Central memory CD4-positive, alpha-beta T cell (primary cell): ENCODE measurements at regions not wholly inside any gene's neighbourhood (a gene's known extent, or its start where the extent isn't known, plus 50 kb on each side); places are given as distances from the start of the nearest gene placed in this dataset.
"Not testable (repeated sequence)": the region's sequence is repeated elsewhere in the genome, so short reads cannot be mapped to it uniquely, and the experiment has no call there.

Source experiments
- DNase-seq: peaks from one replicate; pipeline ENCODE4 v3.0.0; 2022

DNA sequence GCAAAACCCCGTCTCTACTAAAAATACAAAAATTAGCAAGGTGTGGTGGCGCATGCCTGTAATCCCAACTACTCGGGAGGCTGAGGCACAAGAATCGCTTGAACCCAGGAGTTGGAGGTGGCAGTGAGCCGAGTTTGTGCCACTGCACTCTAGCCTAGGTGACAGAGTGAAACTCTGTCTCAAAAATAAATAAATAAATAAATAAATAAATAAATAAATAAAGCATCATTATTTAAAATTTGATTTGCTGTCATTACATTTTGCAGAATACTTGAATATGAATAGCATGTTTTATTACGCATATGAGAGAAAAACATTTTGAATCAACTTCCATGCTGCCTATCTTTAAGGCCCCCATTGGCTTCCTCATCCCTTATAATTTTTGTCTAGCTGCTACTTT lies 53.4 kb upstream of the MED14 start:
- DNase-seq: not testable (repeated sequence)

DNA sequence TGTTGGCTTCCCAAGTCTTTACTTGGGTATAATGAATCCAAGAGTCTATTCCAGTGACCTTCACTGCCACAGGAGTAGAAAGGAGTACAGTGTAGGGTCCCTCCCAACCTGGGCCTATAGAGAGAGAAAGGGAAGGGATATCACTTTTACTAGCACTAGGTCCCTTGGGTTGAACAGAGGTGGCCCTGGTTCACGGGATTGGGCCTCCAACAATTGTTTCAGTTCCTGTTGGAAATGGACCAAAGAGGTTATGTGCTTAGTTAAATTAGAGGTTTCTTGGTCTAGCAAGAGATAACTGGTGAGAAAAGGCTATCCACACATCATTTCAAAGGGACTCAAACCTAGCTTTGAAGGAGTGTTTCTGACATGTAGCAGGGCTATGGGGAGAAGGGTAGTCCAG lies 57.1 kb upstream of the MED14 start:
- no peak for DNase-seq

- not testable (repeated sequence) for DNase-seq
Observed at GRCh38 chrX:40794829-40795130, 59.4 kb upstream of the MED14 start.

DNA sequence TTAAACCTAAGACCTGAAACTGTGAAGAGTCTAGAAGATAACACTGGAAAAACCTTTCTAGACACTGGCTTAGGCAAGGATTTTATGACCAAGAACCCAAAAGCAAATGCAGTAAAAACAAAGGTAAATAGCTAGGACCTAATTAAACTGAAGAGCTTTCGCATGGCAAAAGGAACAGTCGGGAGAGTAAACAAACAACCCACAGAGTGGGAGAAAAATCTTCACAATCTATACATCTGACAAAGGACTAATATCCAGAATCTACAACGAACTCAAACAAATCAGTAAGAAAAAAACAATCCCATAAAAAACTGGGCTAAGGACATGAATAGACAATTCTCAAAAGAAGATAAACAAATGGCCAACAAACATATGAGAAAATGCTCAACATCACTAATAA lies 64.4 kb upstream of the MED14 start:
- DNase-seq: not testable (repeated sequence)

DNA sequence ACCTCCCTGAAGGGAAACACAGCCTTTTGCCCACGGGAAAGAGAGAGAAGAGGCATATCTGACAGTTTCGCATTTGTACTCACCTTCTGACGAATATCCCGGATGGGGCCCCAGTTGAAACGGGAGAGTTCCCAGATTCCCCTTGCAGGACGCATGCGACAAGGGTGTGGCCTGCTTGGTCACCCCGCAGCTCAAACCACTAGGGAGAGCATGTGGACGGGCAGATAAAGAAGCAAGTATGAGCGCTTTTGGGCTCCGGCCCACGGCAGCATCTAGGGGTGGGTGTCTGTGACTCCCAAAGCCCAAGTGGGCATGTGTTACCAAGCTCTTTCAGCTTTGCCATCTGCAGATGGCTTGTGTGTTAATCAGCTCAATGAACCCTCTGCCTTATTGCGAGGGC lies 70.1 kb upstream of the MED14 start:
- no peak for DNase-seq

DNA sequence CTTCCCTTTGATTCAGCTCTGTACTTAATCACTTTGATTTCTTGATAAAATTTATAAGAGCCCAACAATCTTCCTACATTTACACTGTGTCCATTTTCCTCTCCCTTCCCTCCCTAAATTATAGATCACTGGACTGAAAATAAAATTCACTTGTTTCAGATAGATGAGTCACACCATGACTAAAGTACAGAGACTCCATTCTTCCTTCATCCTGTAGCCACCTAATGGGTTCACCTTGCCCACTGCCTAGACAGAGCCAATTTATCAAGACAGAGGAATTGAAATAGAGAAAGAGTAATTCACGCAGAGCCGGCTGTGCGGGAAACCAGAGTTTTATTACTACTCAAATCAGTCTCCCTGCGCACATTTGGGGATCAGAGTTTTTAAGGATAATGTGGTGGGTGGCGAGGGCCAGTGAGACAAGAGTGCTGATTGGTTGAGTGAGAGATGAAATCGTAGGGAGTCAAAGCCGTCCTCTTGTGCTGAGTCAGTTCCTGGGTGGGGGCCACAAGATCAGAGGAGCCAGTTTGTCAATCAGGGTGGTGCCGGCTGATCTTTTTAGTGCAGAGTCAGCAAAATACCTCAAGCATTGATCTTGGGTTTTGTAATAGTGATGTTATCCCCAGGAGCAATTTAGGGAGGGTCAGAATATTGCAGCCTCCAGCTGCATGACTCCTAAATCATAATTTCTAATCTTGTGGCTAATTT lies 71.3 kb upstream of the MED14 start:
- no peak for DNase-seq

DNA sequence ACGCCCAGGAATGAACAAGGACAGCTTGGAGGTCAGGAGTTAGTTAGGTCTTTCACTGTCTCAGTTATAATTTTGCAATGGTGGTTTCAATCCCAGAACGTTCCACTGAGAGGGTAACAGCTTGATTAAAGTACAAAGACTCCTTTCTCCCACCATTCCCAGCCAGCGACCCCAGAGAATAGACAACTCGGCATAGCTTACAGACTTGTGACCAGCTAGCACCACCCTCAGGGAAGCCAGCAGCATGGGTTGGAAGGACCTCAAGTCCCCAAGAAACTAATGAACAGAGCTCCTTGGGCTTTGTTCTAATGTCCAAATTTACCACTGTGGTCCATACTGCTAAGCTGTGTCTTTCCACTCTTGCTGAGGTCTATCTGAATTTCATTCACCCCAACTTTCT lies 72.0 kb upstream of the MED14 start:
- no peak for DNase-seq

- DNase-seq: no peak
Observed at GRCh38 chrX:40808203-40808602, 72.9 kb upstream of the MED14 start.

DNA sequence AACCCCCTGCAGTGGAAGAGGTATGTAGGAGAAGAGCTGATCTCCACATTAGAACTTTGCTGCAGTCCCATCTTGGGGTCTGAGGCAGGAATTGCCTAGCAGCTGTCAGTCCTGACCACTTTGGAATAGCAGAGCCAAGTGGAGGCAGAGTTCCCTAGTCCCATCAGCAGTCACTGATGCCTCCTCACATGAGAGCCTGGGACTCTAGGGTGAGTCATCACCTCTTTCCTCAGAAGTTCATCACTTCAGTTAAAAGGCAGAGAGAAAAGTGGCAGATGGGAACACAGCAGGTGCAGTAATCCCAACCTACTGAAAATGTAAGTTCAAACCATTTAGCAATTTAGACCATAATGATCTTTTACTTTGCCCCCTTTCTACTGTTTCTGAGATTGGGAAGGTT lies 73.9 kb upstream of the MED14 start:
- no peak for DNase-seq

DNA sequence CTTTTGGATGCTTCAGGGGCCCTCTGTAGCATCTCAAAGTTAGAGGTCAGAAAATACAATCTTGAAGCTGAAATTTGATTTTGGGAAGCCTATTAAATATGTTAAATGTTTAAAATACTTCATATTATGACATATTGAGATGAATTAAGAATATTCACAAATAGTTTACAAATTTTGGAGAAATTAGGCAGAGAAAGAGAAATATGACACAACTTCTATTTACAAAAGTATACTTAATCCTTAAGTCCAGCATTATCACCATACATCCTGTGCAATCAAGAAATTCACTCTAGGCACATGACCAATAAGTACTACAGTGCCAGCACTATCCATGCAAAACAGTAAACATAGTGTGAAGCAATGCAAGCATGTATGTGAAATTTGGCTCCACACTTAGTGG lies 79.7 kb upstream of the MED14 start:
- not testable (repeated sequence) for DNase-seq

DNA sequence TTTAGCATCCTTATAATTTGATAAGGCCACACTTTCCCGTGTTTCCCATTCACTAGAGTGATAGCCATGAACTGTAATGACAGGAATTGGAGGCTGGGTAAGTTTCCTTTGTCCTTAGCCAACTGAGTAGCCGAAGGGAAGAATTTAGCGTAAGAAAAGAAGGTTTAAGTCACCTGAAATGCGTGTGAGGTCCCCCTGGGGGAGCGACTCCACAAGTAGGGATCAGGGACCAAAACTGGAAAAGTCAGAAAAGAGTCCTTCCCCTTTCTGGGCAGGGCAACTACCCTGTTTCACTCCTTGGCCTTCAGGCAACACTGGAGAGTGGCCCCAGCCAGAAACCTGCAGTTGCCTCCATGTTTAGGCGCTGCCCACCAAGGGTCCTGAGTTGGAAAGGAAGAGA lies 81.6 kb upstream of the MED14 start:
- no peak for DNase-seq

- DNase-seq: no peak
Observed at GRCh38 chrX:40818236-40818635, 82.9 kb upstream of the MED14 start.

DNA sequence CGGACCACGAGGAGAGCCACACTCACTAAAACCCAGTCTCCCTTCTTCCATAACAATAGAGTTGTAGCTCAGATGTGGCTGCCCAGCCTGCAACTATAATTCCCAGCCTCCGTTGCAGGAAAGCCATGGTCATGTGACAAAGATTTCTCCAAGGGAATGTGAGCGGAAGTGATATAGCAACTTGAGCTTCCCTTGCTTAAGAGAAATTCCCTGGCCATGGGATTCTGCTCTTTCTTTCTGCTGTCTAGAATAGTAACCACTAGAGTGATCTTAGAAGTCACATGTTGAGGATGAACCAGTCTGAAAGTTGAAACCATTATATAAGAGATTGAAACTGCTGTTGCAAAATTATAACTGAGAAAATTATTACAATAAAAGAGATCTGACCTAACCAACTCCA lies 86.4 kb upstream of the MED14 start:
- no peak for DNase-seq

- no peak for DNase-seq
Observed at GRCh38 chrX:40827331-40827730, 92.0 kb upstream of the MED14 start.

DNA sequence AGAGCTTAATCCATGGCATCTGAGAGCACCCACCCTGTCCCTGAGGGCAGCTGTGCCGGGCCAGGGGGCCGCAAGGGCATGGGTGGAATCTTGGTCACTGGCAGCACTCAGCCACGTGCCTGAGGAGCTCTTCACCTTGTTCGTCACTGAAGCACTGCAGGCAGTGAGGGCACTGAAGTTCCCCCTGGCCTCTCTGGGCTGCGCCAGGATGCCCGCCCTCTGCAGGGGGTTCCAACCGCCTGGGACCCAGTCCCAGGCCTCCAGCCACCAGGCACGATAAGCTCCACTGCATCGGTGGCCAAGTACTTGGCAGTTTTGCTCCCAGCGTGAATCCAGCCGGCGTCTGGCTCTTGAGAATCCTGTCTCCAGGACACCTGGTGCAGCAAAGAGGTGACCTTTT lies 96.4 kb upstream of the MED14 start:
- no peak for DNase-seq

DNA sequence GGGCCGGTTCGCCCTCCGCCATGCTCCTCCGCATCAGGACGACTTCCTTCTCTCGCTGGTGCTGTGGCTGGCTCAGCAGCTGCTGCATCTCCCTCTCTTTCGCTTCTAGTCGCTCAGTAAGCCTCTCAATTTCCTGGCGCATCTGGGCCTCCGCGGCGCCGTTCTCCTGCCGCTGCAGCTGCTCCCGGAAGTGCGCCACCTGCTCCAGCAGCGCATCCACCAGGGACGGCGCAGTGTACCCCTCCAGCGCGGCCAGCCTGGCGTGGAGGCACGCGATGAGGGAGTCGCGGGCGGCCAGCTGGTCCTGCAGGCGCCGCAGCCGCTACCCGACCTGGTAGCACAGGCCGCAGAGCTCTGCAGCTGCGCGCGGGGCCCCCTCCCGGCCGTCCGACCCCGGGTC lies 97.4 kb upstream of the MED14 start:
- DNase-seq: no peak

DNA sequence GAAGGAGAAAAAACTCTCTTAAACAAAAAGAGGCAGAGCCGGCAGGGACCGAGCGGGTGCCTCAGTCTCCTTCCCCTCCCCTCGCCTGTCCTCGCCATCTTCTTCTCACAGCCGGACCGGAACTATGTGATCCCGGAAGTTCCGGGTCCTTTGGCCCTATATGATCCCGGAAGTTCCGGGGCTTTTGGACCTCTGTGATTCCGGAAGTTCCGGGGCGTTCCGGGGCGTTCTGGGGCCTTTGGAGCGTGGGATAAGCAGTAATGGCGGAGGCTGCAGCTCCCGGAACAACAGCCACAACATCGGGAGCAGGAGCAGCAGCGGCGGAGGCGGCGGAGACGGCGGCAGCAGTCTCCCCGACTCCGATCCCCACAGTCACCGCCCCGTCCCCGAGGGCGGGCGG lies 98.9 kb upstream of the MED14 start:
- no peak for DNase-seq

DNA sequence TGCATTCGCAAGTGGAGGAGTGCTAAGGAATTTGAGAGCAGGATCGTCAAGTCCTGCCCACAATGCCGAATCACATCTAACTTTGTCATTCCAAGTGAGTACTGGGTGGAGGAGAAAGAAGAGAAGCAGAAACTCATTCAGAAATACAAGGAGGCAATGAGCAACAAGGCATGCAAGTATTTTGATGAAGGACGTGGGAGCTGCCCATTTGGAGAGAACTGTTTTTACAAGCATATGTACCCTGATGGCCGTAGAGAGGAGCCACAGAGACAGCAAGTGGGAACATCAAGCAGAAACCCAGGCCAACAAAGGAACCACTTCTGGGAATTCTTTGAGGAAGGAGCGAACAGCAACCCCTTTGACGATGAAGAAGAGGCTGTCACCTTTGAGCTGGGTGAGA lies 100.2 kb upstream of the MED14 start:
- no peak for DNase-seq

DNA sequence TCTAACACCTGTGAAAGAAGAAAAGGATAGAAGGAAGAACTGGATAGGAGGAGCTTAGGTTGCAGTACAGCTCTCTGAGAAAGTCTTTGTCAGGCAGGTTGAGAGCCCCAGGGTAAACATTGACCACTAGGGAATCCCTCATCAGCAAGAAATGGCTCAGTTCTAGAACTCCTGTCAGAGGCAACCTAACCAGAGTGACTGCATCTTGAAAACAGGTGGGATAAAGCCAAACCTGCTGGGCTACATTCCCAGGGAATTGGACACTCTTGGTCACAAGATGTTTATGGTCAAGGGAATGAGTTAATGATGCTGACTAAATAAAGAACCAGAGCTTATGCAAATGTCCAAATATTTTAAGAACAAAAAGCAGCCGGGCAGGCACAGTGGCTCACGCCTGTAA lies 108.3 kb upstream of the MED14 start:
- no peak for DNase-seq

DNA sequence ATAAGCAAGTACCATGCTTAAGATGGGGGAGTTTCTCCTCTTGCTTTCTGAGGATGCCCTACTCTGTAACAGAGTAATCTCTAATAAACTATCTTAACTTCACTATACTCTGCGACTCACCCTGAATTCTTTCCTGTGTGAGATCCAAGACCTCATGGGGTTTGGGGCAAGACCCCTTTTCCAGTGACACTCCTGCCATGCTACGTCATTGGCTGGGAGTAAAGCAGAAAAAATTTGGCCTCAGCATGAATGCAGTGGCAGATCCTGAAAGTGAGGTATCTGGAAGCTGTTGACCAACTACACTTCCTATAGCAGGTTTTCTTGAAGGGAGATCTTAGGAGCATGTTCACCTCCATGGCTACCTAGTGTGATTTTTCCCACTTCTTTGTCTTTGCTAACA lies 109.1 kb upstream of the MED14 start:
- no peak for DNase-seq

DNA sequence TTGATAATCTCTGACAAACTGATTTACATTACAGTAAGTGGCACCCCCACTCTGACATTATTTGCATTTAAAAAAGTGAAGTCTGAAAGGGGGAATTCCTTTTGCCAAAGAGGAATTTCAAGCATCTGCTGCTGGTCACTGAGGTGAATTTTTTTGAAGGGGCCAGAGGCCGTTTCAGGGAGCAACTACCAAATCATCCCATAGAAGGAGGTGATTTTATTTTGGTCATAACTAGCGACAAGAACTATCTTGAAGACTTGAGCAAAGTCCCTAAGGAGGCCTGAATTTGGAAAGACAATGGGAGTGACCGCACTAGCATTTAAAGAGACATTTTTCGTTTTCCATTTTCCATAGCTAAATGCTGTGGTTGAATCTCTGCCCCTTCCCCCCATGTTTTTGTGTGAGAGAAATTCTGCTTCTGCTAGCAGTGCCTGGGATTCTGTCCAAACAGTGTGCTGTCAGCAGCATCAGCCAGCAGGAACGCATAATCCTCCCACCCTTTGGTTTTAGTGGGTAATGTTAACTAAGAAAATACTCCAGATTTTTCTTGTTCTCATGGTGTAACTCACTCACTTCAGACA lies 110.1 kb upstream of the MED14 start:
- no peak for DNase-seq

GRCh38 chrX:40849906-40850823 lies 114.8 kb upstream of the MED14 start:
- DNase-seq: no peak

DNA sequence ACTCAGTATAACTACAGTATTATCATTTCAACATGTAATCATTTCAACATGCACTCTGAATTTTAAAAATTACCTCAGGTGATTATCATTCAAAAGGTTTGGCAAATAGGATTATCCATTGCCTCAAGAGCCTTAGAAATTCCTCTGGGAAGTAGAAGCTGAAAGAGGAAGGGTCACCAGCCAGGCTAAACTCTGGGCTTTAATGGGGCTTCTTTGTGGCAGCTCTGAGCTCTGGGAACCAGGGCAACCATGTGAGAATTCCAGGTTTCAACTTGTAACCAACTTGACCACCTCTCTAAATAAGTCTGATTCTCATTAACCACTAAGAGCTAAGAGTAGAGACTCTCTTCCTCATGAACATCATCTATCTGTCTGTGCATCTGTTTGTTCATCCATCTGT lies 117.2 kb upstream of the MED14 start:
- DNase-seq: no peak
